ENCODE measurements at regions not wholly inside any gene's neighbourhood (a gene's known extent, or its start where the extent isn't known, plus 50 kb on each side); places are given as distances from the start of the nearest gene placed in this dataset.

DNA sequence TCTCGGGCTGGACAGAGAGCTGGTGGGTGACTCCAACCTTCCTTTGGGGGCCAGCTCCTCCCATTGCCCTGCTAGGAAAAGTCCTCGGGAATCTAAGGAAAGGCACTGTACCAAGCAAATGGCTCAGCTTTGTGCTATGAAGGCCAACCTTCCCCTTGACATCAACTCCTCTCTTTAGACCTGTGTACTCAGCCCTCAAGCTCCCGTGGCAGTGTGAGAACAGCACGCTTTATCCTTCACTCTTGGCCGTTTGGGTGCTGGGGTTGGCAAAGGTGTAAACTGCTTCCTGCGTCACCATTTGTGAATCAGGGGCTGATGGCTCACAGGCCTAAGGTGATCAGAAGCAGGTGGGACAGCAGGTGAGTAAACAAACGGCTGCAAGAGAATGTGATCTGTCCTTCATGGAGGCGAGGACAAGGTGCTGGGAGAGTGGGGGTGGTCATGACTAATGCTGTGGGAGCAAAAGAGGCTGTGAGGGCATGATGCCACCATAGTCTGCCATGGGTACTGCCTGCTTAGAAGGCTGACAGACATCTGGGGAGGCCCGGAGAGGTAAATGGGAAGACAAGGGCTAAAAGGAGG lies 165.2 kb upstream of the TPM1 start:
- Histone ChIP-seq H3K27me3 (ENCODE audit: control insufficient read depth, insufficient read depth, low read length) (no peaks in the 10 kb centered on the region), H3K4me3 (ENCODE audit: low read depth, low read length) (no peak overlapping the region), H3K36me3 (ENCODE audit: control insufficient read depth, insufficient read depth, low read length) (no peaks in the 10 kb centered on the region)
- DNase-seq (ENCODE audit: low read depth) = no peak
- no peak for TF ChIP-seq CTCF (IDR thresholded peaks at IDR 0.05; ENCODE audit: insufficient read depth, low read length, poor library complexity, severe bottlenecking)

DNA sequence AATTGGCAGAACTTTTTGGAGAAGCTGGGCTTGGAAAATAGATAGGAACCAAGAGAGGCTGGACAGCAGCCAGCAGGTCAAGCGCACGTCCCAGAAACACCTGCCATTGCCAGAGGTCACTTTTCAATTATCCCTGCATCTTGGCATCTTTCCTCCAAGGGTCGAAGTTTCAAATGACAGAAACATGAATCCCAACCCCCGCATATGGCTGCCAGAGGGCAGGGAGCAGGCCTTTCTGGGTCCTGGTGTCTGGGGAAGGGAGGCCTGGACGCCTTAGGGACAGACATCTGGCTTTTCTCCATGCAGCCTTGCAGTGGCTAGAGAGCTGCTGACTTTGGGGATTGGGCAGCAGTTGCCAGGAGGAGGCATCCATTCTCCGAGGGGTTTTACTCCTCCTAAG lies 164.5 kb upstream of the TPM1 start:
- no peak for DNase-seq (ENCODE audit: low read depth)
- H3K4me3 ChIP-seq (ENCODE audit: low read depth, low read length) = no peak overlapping the region
- H3K36me3 ChIP-seq (ENCODE audit: control insufficient read depth, insufficient read depth, low read length) = no peaks in the 10 kb centered on the region
- no peak for TF ChIP-seq CTCF (IDR thresholded peaks at IDR 0.05; ENCODE audit: insufficient read depth, low read length, poor library complexity, severe bottlenecking)
- no peaks in the 10 kb centered on the region for H3K27me3 ChIP-seq (ENCODE audit: control insufficient read depth, insufficient read depth, low read length)

- no peaks in the 10 kb centered on the region for H3K36me3 ChIP-seq (ENCODE audit: control insufficient read depth, insufficient read depth, low read length)
- no peak for TF ChIP-seq CTCF (IDR thresholded peaks at IDR 0.05; ENCODE audit: insufficient read depth, low read length, poor library complexity, severe bottlenecking)
- no peak overlapping the region for H3K4me3 ChIP-seq (ENCODE audit: low read depth, low read length)
- DNase-seq (ENCODE audit: low read depth) = no peak
- H3K27me3 ChIP-seq (ENCODE audit: control insufficient read depth, insufficient read depth, low read length) = no peaks in the 10 kb centered on the region
These were observed 162.8 kb upstream of the TPM1 start for GRCh38 chr15:62879770-62880169.

GRCh38 chr15:62880278-62880677 lies 162.3 kb upstream of the TPM1 start:
- no peak for TF ChIP-seq CTCF (IDR thresholded peaks at IDR 0.05; ENCODE audit: insufficient read depth, low read length, poor library complexity, severe bottlenecking)
- DNase-seq (ENCODE audit: low read depth) = no peak
- Histone ChIP-seq H3K4me3 (ENCODE audit: low read depth, low read length) (no peak overlapping the region), H3K27me3 (ENCODE audit: control insufficient read depth, insufficient read depth, low read length) (no peaks in the 10 kb centered on the region), H3K36me3 (ENCODE audit: control insufficient read depth, insufficient read depth, low read length) (no peaks in the 10 kb centered on the region)

DNA sequence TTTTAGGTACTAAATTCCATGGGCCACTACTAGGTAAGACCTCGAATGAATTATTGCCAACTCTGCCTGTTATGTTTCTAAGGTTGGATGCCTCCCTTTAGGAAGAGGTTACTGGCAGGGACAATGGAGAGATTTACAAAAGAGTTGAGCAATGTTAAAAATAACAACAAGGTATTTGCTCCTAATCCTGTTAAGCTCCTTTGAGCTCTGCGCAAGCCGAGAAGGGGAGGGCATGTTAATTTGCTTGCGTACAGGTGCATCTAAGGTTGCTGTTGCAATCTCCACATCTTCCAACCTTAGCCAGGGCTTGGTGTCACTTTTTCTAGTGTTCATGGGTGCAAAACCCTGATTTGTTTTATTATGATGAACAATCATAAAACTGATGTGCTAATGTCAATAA lies 161.5 kb upstream of the TPM1 start:
- no peaks in the 10 kb centered on the region for H3K27me3 ChIP-seq (ENCODE audit: control insufficient read depth, insufficient read depth, low read length)
- TF ChIP-seq CTCF (IDR thresholded peaks at IDR 0.05; ENCODE audit: insufficient read depth, low read length, poor library complexity, severe bottlenecking) = no peak
- DNase-seq (ENCODE audit: low read depth) = no peak
- H3K4me3 ChIP-seq (ENCODE audit: low read depth, low read length) = no peak overlapping the region
- no peaks in the 10 kb centered on the region for H3K36me3 ChIP-seq (ENCODE audit: control insufficient read depth, insufficient read depth, low read length)

DNA sequence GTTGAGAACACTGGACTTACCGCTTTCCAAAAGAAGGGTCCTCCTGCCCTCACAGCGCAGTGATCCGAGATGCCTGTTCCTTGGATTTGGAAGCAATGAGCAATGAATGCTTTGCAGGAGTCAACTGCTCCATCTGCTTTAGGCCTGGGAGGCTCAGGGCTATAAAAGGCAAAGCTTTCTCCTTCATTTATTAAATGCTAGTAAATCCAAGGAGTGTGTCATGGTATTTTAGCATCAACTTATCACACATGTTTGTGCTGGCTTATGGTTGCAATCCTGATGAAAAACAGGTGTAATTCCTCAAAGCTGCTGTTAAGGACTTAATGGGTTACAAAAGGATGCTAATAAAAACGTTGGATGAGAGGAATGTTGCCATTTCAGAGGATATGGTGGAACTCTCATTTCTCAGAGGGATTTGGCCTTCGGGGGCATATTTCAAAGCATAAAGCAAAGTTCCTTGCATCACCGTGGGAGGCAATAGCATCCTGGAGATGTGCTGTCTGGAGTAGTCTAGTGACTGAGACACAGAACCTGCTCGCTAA lies 158.5 kb upstream of the TPM1 start:
- no peaks in the 10 kb centered on the region for H3K36me3 ChIP-seq (ENCODE audit: control insufficient read depth, insufficient read depth, low read length)
- H3K27me3 ChIP-seq (ENCODE audit: control insufficient read depth, insufficient read depth, low read length) = no peaks in the 10 kb centered on the region
- no peak for DNase-seq (ENCODE audit: low read depth)
- H3K4me3 ChIP-seq (ENCODE audit: low read depth, low read length) = no peak overlapping the region
- no peak for TF ChIP-seq CTCF (IDR thresholded peaks at IDR 0.05; ENCODE audit: insufficient read depth, low read length, poor library complexity, severe bottlenecking)

Measured in kidney epithelial cell (primary cell).